ENCODE measurements at regions not wholly inside any gene's neighbourhood (a gene's known extent, or its start where the extent isn't known, plus 50 kb on each side); places are given as distances from the start of the nearest gene placed in this dataset.
"Not testable (repeated sequence)": the region's sequence is repeated elsewhere in the genome, so short reads cannot be mapped to it uniquely, and the experiment has no call there.

GRCh38 chr1:43090157-43090556 lies 81.9 kb downstream of the EBNA1BP2 start:
- not testable (repeated sequence) for TF ChIP-seq EZH2 (IDR thresholded peaks at IDR 0.05; ENCODE audit: insufficient read depth, poor library complexity, severe bottlenecking); EZH2phosphoT487 (IDR thresholded peaks at IDR 0.05; ENCODE audit: insufficient read depth, low read depth)
